Right hindlimb (tissue), 1 donor: ENCODE measurements at regions not wholly inside any gene's neighbourhood (a gene's known extent, or its start where the extent isn't known, plus 50 kb on each side); places are given as distances from the start of the nearest gene placed in this dataset.
"Not testable (repeated sequence)": the region's sequence is repeated elsewhere in the genome, so short reads cannot be mapped to it uniquely, and the experiment has no call there.

Experiments
- DNase-seq: peaks from one replicate; pipeline ENCODE4 v3.0.0-alpha.2; 2018

DNA sequence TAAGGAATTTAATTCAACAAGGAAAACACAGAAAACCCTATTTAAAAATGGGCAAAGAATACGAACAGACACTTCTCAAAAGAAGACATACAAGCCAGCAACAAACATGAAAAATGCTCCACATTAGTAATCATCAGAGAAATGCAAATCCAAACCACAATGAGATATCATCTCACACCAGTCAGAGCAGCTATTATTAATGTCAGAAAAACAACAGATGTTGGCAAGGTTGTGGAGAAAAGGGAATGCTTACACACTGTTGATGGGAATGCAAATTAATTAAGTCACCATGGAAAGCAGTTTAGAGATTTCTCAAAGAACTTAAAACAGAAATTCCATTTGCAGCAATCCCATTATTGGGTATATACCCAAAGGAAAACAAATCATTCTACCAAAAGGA is 55.2 kb downstream of the GCC1 start:
- no peak for DNase-seq

DNA sequence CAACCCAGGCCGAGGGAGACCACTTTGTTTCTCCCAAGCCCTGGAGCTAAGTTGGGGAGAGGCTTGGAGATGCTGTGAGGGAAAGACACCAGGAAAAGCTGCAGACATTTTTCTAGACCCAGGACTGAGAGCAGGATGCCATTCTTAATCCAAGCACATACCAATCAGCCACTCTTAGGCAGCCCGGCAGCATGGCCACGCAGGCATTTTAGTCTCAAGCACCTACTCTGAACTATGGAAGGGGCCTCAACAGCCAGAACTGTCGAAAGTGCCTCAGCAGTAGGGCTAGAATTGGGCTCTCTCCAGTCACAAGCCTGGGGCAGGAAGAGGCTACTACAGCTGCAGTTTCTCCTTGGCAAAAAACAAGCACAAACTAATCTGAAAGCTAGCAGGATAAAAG is 57.8 kb downstream of the GCC1 start:
- DNase-seq: no peak

DNA sequence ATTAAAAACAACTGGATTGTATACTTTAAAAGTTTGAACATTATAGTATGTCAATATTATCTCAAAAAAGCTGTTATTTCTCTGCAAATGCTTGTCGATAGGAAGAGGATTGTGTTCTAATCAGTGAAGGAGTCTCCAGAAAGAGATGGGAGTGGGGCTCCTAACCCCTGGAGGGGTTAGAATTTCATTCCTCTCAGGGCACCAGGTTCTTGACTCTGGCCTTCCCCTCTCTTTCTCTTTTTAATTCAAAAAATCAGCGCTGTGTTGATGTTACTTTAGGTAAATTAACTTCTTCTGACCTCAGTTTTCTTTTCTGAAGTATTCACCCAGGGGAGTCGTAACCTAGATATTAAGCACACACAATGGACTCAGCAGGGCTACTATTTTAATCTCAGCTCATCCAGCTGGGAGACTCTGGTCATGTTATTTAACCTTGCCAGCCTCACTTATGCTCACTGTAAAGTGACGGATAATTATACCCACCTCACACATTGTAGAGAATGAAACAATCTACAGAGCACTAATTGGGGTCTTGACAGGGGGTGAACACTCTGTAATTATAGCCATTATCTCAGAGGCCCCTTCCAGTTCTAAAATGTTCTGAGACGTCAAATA is 59.4 kb downstream of the GCC1 start:
- no peak for DNase-seq

DNA sequence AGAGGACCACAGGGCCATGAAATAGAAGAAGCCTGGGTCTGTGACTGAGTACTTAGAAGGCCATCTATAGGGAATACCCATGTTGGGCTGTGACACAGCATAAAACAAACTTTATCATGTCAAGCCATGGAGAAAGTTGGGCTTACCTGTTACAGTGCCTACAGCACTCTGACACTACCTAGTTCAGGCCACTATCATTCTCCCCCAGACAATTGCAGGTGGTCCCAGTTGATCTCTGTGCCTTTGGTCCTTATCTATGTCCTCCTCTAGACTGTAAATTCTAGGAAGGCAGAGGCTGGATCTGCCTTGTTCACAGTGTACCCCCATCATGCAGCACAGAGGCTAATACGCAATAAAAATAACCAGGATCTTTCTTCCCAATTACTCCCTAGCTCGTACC is 69.1 kb downstream of the GCC1 start:
- DNase-seq: no peak

DNA sequence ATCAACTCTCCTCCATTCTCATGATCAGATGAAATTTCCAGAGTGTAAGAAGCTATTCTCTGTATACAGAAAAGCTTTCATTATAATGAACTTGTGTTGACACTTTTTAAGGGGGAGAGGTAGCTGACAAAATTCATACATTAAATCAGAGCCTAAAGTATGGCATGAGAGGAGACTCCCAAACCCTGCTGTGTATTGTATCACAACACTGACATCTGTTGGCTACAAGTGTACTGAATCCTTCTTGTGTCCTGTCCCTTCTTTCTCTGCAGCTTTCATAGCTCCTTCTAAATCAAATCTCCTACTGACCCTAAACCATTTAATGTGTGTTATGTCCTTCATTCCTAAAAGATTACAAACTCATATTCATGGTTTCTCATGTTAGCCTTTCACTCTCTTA is 70.9 kb downstream of the GCC1 start:
- DNase-seq: no peak

DNA sequence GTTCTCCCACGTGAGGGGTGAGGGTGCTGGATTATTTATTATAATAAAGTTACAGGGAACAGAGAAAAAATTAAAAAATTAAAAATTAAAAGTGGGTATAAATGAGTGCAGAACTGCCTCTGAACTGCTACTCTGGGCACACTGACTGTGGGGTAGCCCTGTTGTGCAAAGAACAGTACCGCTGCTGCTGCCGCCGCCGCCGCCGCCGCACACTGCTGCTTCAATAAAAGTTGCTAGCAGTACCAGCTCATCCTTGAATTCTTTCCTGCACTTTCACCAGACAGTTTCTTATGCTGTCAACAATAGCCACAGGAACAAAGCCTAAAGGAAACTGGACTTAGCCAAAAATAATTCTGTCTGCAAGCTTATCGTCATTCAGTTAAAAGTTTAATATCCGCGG is 72.1 kb downstream of the GCC1 start:
- DNase-seq: no peak

DNA sequence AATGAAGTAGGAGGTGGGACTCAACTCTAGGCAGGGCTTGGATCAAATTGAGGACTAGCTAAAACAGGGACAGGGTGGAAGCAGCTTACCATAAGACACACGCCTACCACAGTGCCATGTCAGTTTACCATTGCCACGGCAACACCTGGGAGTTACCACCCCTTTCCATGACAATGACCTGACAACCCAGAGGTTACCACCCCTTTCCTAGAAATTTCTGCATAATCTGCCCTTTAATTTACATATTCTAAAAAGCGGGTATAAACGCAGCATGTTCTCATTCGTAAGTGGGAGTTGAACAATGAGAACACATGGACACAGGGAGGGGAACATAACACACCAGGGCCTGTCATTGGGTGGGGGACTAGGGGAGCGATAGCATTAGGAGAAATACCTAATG is 72.7 kb downstream of the GCC1 start:
- no peak for DNase-seq

DNA sequence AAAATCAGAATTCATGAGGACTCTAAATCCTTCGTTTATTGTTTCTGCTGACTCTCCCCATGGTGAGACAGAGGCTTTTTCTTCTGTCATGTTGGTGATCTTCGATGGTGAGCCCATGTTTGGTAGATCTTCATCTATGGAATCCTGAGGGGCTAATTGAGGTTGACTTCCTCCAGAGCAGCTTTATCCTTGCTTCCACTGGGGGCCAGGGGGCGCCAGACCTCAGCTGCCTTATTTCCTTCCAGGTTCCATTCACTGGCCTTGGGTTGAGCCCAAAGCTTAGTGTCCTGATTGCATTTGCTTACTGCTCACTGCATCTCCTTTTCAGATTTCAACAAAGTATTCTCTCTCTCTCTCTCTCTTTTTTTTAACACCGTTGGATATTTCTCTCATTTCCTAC is 80.7 kb downstream of the GCC1 start:
- peak; percentile 25 for DNase-seq

DNA sequence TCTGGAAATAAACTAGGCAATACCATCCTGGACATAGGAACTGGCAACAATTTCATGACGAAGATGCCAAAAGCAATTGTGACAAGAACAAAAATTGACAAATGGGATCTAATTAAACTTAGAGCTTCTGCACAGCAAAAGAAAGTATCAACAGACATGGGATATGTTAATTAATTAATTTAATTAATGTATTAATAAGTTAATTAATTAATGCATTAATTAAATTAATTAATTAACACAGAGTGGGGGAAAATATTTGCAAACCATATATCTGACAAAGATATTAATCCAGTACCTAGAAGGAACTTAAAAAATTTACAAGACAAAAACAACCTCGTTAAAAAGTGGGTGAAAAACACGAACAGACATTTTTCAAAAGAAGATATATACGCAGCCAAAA is 83.6 kb downstream of the GCC1 start:
- DNase-seq: no peak

DNA sequence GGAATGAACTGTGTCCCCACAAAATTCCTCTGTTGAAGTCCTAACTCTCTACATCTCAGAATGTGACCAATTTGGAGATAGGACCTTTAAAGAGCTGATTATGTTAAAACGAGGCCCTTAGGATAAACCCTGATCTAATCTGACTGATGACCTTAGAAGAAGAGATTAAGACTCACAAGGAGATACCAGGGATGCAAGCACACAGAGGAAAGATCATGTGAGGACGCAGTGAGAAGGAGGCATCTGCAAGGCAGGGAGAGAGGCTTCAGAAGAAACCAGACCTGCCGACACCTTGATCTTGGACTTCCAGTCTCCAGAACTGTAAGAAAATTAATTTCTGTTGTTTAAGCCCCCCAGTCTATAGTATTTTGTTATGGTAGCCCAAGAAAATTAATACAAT is 94.9 kb upstream of the ZNF800 start:
- DNase-seq: no peak

DNA sequence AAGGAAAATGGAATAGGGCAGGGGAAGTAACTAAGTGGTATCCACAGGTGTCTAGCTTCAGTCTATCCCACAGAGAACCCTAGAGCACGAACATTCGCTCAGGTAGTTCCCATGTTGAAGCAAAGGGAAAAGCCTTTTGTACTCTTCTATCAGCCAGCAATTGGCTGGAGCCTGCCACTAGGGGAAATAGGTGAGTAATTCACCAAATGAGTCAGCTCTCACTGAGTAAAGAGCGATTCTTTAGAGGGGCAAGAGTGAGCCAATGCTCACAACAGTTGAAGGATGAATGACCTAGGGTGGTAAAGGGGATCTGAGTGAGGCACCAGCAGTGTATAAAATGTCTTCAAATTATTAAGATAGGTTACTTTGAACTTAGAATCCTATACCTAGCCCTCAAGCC is 94.1 kb upstream of the ZNF800 start:
- DNase-seq: no peak

DNA sequence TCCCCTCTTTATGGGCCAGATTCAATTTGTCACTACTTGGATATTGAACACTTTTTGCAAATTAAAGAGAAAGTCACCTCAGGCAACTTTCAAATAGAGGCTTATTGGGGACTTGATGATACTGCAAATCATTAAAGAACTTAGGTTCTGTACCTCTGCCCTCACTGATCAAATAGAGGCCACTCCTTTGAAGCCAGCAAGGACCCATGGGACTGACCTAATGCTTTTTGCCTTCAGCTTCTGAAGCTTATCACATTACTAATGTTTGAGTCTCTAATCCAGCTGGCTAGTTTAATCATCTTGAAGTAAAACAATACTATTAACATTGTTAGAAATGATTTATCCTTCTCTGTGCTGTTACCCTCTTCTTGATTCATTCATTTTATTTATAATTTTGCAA is 93.0 kb upstream of the ZNF800 start:
- DNase-seq: no peak

DNA sequence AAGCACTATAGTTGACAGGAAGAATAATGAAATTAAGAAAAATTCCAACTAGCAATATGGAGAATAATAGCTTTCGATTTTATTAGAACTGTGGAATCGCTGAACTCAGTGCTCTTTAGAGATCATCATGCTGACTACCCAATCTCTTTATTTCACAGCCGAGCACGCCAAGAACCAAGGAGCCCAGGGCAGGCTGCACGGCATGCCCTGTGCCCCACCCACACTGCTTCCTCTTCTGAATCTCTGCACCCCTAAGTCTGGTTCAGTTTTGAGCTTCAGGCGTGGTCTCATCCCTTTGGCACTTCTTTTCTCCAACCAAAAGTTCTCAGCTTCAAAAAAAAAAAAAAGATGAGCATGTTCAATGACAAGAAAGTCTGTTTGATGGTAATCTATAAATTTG is 92.4 kb upstream of the ZNF800 start:
- no peak for DNase-seq

DNA sequence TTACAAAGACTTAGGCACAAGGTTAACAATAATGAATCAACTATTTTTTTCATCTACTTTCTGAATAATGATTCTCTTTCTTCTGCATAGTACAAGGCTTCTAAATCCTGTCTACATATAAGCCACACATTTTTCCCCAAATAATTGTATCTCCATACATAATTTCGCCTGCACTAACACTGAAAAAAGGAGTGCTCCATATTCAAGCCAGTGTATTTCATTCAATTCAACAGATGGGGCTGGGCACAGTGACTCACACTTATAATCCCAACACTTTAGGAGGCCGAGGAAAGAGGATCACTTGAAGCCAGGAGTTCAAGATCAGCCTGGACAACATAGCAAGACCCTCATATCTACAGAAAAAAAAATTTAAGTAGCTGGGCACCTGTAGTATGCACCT is 86.0 kb upstream of the ZNF800 start:
- DNase-seq: no peak

DNA sequence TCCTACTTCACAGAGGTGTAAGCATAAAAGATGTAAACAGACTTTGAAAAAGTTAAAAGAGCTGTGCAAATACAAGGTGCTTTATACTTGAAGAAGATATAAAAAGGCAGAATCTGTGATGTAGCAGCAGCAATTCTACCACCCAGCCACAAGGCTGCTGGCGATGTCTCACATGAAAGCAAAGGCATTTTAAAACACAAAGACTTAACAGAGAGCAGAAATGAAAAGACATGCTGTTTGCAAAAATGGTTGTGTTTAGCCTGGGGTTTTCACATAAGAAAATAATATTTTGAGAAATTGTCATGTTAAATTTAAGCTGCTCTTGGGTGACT is 85.5 kb upstream of the ZNF800 start:
- no peak for DNase-seq

DNA sequence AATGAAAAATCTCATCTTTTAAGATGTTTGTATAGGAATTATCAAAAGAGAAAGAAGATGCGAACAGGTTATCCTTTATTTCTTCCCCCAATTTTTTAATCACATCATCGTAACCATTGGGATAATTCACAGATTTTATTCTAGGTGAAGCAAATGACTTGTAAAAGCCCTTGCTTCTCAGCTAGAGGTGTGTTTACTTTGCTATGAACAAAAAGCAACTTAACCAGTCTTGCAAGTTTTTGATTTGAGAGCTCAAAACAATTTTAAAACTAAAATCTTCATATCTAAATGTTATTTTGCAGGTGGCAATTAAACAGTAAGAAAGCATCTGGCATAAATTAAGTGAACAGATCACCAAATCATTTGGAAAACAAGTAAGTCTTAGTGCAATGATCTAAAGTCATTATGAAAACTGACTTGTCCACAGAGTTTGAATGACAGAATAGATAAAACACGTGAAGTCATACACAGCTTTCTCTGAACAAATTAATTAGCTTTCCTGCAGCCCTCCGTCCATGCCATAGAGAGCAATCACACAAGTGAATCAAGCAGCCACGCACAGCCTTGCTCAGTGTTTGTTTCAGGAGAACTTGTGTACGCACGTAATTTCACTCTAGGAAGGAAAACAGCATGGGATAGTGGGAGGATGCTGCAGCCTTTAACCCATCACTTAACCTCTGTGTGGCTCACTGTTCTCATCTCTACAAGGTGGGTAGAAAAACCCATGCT is 85.0 kb upstream of the ZNF800 start:
- no peak for DNase-seq

DNA sequence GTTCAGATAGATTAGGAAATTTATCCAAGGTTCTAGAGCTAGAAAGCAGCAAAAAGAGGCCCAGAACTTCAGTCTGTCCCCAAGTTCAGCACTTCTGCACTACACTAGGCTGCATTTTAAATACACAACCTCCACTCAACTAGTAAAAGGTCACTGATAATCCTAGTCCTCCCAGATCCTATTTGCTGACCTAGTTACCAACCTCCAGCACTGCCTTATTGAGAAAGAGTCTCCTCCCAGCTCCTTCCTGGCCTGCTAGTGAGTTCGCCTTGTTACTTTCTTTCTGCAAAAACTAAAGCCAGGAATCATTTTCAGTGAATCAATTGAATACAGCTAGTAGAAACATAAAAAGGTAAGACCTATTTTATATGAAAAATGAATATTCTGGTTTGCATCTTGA is 84.1 kb upstream of the ZNF800 start:
- DNase-seq: no peak

DNA sequence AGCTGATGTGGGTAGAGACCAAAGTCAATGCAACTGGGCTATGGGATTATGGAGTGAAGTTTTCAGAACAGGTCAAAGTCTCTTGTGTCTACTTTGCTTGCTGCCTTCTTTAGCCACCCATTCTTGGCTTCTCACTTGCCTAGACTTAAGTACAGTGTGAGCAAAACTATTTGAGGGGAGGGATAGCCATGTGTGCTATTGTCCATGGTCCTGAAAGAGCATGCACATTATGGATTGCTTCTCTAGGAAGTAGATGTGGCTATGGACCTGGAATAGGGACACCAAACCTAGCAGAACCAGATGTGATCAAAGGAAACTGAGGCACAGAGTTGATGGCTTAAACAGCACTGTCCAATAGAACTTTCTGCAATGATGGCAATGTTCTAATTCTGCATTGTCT is 81.9 kb upstream of the ZNF800 start:
- DNase-seq: no peak

DNA sequence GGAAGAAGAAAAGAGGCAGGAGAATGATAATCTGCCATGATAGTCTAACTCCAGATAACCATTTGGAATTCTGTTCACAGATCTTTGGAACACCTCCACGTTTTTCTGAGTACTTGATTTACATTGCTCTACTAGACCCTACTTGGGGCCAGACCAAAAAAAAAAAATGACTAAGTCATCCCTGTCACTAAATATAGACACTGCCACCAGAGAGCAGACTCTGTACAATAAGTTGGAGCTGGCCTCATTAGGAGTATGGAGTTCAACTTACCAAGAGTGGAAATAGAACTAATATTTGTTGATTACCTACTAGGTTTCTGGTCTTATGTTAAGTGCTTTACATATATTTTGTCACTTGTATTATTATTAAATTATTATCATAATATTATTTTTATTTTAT is 80.9 kb upstream of the ZNF800 start:
- DNase-seq: no peak

DNA sequence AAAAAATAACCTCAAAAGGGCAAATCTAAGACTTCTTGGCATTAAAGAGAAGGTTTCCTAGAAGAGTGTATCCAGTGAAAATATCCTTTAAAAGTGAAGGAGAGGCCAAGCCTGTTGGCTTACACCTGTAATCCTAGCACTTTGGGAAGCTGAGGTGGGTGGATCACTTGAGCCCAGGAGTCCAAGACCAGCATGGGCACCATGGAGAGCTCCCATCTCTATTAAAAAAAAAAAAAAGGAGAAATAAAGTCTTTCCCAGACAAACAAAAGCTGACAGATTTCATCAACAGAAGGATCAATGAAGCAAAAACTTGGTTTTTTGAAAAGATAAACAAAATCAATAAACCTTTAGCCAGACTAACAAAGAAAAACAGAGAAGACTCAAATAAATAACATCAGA is 67.6 kb upstream of the ZNF800 start:
- DNase-seq: no peak

DNA sequence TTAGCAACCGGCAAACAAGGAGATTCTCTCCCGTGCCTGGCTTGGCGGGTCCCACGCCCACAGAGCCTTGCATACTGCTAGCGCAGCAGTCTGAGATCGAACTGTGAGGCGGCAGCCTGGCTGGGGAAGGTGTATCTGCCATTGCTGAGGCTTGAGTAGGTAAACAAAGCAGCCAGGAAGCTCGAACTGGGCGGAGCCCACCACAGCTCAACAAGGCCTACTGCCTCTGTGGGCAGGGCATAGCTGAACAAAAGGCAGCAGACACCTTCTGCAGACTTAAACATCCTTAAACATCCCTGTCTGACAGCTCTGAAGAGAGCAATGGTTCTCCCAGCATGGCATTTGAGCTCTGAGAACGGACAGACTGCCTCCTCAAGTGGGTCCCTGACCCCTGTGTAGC is 58.8 kb upstream of the ZNF800 start:
- DNase-seq: not testable (repeated sequence)

DNA sequence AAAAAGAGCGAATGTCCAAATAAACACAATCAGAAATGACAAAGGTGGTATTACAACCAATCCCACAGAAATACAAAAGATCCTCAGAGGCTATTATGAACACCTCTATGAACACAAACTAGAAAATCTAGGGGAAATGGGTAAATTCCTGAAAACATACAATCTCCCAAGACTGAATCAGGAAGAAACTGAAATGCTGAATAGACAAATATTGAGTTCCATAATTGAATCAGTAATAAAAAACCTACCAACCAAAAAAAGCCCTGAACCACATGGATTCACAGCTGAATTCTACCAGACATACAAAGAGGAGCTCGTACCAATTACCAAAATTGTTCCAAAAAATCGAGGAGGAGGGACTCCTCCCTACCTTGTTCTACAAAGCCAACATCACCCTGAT is 56.1 kb upstream of the ZNF800 start:
- no peak for DNase-seq

DNA sequence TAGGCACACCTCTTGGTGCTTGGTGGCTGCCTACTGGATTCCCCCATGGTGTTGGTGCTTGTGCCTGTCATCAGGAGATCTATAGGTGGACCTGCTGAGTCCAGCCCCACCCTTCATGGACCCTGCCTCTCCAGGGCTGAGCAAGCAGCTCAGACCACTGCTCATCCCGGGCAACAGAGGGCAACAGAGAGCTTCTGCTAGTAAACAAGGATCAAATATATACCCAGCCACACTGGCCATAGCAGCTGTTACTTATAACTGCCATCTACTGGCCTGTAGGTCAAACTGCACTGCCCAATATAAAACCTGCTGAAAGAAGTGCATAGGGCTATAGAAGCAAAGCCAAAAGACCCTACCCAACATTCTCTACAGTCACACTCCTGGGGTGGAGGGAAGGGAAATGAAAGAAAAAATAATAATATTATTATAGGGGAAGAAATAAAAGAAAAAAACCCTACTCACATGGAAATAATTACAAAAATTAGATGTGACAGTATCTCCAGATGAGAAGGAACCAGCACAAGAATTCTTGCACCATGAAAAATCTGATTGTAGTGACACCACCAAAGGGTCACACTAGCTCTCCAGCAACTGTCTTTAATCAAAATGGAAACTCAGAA is 54.9 kb upstream of the ZNF800 start:
- DNase-seq: no peak

DNA sequence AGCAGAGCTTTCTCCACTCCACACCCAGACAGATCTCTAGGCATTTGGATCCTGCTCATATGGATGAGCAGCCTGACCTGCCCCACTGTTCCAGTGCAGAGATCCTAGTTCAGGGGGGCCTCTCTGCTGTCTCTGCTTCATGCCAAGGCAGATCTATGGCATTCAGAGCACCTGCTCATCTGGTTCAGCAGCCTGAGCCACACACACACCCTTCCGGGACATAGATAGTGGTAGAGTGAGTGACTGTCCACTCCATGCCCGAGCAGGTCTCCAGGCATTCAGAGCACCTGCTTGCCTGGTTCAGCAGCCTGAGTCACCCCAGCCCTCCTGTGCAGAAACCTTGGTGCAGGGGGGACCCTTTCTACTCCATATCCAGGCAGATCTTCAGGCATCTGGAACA is 54.3 kb upstream of the ZNF800 start:
- DNase-seq: no peak
